IMR-90 (cell line): ENCODE measurements at regions not wholly inside any gene's neighbourhood (a gene's known extent, or its start where the extent isn't known, plus 50 kb on each side); places are given as distances from the start of the nearest gene placed in this dataset.
A peak's percentile ranks its signal among the peaks of the same experiment; 100 is the strongest.

ENCODE experiments used
- ATAC-seq: fragments of 200-7000 bp; cut with Tn5 transposase; 2 replicates; pipeline ENCODE4 v1.9.1; 2020; ENCODE audit warnings: low read depth, mild to moderate bottlenecking, moderate library complexity
- BruUV-seq: library from RNA; stranded (reverse); fragments of 400-500 nt; replicated peaks from 2 replicates; lab custom pipeline; 2021; lab: Mats Ljungman, UMichigan
- CTCF ChIA-PET: fragments of 300-600 bp; formaldehyde crosslinking; extraction: SDS; loops from one replicate; lab custom pipeline; 2021; ENCODE audit warnings: antibody characterized with exemption; lab: Yijun Ruan, JAX
- POLR2A ChIA-PET: fragments of 300-600 bp; sonication (Branson Sonifier 250); formaldehyde crosslinking; loops from one replicate; lab custom pipeline; 2022; ENCODE audit warnings: antibody characterized with exemption; ENCODE audit not compliant: unreplicated experiment; lab: Charles Lee
- DNase-seq: peaks from one replicate; pipeline ENCODE4 v3.0.0; 2013
- H2AFZ ChIP-seq: replicated peaks from 2 replicates; pipeline ENCODE3; 2013; ENCODE audit warnings: low read length, mild to moderate bottlenecking; ENCODE audit not compliant: poor library complexity
- H2AK5ac ChIP-seq: 2 replicates; pipeline ENCODE4 v1.6.1; 2013; ENCODE audit warnings: low read depth, low read length, inconsistent platforms
- H2AK9ac ChIP-seq: replicated peaks from 2 replicates; pipeline ENCODE3; 2013; ENCODE audit warnings: mild to moderate bottlenecking, low read depth, low read length, moderate library complexity; ENCODE audit not compliant: poor library complexity
- H2BK120ac ChIP-seq: 2 replicates; pipeline ENCODE4 v1.6.1; 2013; ENCODE audit warnings: low read depth, low read length, inconsistent platforms
- H2BK15ac ChIP-seq: 3 replicates; pipeline ENCODE4 v1.6.1; 2013; ENCODE audit warnings: low read depth, low read length, inconsistent platforms
- H2BK20ac ChIP-seq: 2 replicates; pipeline ENCODE4 v1.6.1; 2013; ENCODE audit warnings: low read depth, mild to moderate bottlenecking, inconsistent platforms, low read length, moderate library complexity
- H2BK5ac ChIP-seq: 2 replicates; pipeline ENCODE4 v1.6.1; 2013; ENCODE audit warnings: mild to moderate bottlenecking, low read depth, low read length, inconsistent platforms; ENCODE audit not compliant: poor library complexity, severe bottlenecking
- H3K14ac ChIP-seq: replicated peaks from 2 replicates; pipeline ENCODE4 v1.6.1; 2013; ENCODE audit warnings: low read depth, low read length, inconsistent platforms
- H3K18ac ChIP-seq: 2 replicates; pipeline ENCODE4 v1.6.1; 2013; ENCODE audit warnings: low read depth, low read length, control low read depth
- H3K23ac ChIP-seq: 2 replicates; pipeline ENCODE4 v1.6.1; 2013; ENCODE audit warnings: low read depth, low read length, inconsistent platforms
- H3K27ac ChIP-seq: 2 replicates; pipeline ENCODE4 v1.5.1; 2013; ENCODE audit warnings: mild to moderate bottlenecking, control low read depth, low read length; ENCODE audit not compliant: insufficient read depth
- H3K27me3 ChIP-seq: 2 replicates; pipeline ENCODE4 v1.6.1; 2013; ENCODE audit warnings: low read length; ENCODE audit not compliant: control insufficient read depth, insufficient read depth
- H3K36me3 ChIP-seq: 2 replicates; pipeline ENCODE4 v1.6.1; 2013; ENCODE audit warnings: low read length, mixed read lengths; ENCODE audit not compliant: control insufficient read depth, insufficient read depth
- H3K4ac ChIP-seq: 2 replicates; pipeline ENCODE4 v1.6.1; 2013; ENCODE audit warnings: low read depth, low read length, inconsistent platforms
- H3K4me1 ChIP-seq: 2 replicates; pipeline ENCODE4 v1.6.1; 2013; ENCODE audit warnings: low read length, mixed read lengths; ENCODE audit not compliant: control insufficient read depth, insufficient read depth
- H3K4me2 ChIP-seq: 2 replicates; pipeline ENCODE4 v1.6.1; 2013; ENCODE audit warnings: low read depth, mild to moderate bottlenecking, control low read depth, low read length, moderate library complexity
- H3K4me3 ChIP-seq: 2 replicates; pipeline ENCODE4 v1.5.1; 2013; ENCODE audit warnings: low read depth, mild to moderate bottlenecking, control low read depth, low read length, moderate library complexity; ENCODE audit not compliant: insufficient read depth
- H3K56ac ChIP-seq: 2 replicates; pipeline ENCODE4 v1.6.1; 2013; ENCODE audit warnings: low read length, inconsistent platforms; ENCODE audit not compliant: insufficient read depth; ENCODE audit errors: extremely low read depth
- H3K79me1 ChIP-seq, 2 experiments: 2 replicates each; pipeline ENCODE4 v1.6.1; 2013; ENCODE audit warnings: low read length in 2 of 2, inconsistent platforms in 1 of 2, low read depth in 1 of 2
- H3K9ac ChIP-seq: 2 replicates; pipeline ENCODE4 v1.6.1; 2013; ENCODE audit warnings: low read depth, low read length, control low read depth
- H3K9me1 ChIP-seq: 2 replicates; pipeline ENCODE4 v1.6.1; 2013; ENCODE audit warnings: low read length, inconsistent platforms; ENCODE audit not compliant: insufficient read depth
- H3K9me3 ChIP-seq: 2 replicates; pipeline ENCODE4 v1.6.1; 2013; ENCODE audit warnings: low read length; ENCODE audit not compliant: control insufficient read depth, insufficient read depth
- H4K20me1 ChIP-seq: 2 replicates; pipeline ENCODE4 v1.6.1; 2013; ENCODE audit warnings: low read length, inconsistent platforms; ENCODE audit not compliant: insufficient read depth
- H4K5ac ChIP-seq: 2 replicates; pipeline ENCODE4 v1.6.1; 2013; ENCODE audit warnings: mild to moderate bottlenecking, low read depth, low read length, control low read depth
- H4K8ac ChIP-seq, 2 experiments: 2 replicates each; pipeline ENCODE4 v1.6.1; 2013; ENCODE audit warnings: low read depth in 2 of 2, low read length in 2 of 2, control low read depth in 1 of 2, inconsistent platforms in 1 of 2
- H4K91ac ChIP-seq: 2 replicates; pipeline ENCODE4 v1.6.1; 2013; ENCODE audit warnings: low read depth, low read length, inconsistent platforms; ENCODE audit not compliant: insufficient read depth
- BHLHE40 ChIP-seq: fragments of 150-350 bp; IDR thresholded peaks from 2 replicates; pipeline ENCODE4 v1.6.1; 2016; ENCODE audit warnings: mild to moderate bottlenecking, low read depth, low read length
- WGBS, 2 experiments: methylation state at CpG; one replicate each; pipeline versions ENCODE4 v1.1.5 to v1.1.7; 2013; ENCODE audit warnings: missing lambda C conversion rate in 2 of 2; ENCODE audit not compliant: insufficient read length in 1 of 2; ENCODE audit errors: extremely low coverage in 2 of 2; 5-methylcytosine and 5-hydroxymethylcytosine counted together
- dilution Hi-C: fragments of 300-500 bp; cut with HindIII; formaldehyde crosslinking; loops from one replicate; pipeline ENCODE4 v1.14.3; 2018; ENCODE audit warnings: low sequenced_read_pairs; ENCODE audit not compliant: unreplicated experiment
- in situ Hi-C: fragments of 300-500 bp; cut with MboI; formaldehyde crosslinking; loops from 3 replicates; pipeline ENCODE4 v1.14.3; 2019; ENCODE audit warnings: low sequenced_read_pairs, inconsistent platforms, mixed read lengths
- intact Hi-C: fragments of 100-400 bp; cut with micrococcal nuclease; formaldehyde crosslinking; loops from 2 replicates; pipeline ENCODE4 v1.10.0; 2022
- TF ChIP-seq, protein P1 (sequence below): fragments of 150-350 bp; IDR thresholded peaks from 2 replicates; pipeline ENCODE4 v1.6.1; 2017; ENCODE audit warnings: mild to moderate bottlenecking, antibody characterized with exemption, low read length, low read depth

DNA sequence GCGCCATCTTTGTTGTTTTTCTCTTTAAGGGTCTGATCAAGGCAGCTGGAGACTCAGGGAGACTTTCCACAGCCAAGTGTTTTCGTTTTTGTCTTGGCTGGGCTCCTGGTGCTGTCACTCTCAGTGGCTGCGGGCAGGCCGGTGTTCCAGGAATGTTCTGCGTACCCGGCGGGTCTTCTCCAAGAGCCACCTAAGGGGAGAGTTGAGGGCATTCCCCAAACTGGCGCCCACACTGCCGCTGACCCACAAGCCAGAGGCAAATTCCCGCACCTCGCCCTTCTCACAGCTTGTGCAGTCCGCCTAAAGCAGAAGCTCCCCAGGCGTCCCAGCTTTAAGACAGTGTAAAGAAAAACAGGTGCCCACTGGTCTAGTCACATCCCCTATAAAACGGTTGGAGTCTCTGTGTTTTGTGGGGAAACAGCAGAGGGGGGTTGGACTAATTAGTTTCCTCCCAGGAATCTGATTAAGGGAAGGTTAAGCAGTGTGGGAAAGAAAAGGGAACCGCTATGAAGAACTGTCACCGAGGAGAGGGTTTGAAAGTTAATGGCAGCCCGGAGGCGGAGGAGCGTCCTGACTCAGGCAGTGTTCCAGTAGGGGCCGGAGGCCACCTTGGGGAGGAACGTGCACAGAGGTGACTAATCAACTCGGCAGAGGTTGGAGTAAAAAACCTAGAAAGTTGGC is 224.5 kb downstream of the SLC4A3 start:
- dilution Hi-C loops (no loop called here), in situ Hi-C loops (no loop called here)
- 22% methylated on average over 9 of the region's 22 CpGs; no CpG with 5 or more reads in 1 of the 2 experiments for WGBS, 2 experiments

More for the DNA sequence above, 224.5 kb downstream of the SLC4A3 start:
- Histone ChIP-seq H3K56ac (no peak overlapping the region), H4K91ac (no peak overlapping the region), H2AFZ (peak overlapping the region; percentile 76), H3K4me2 (peak overlapping the region; percentile 59), H3K9ac (no peak overlapping the region), H3K79me1 (no peaks in the 10 kb centered on the region), H3K14ac (no peak overlapping the region), H4K5ac (no peak overlapping the region; the same call in 1 of the 2 replicates), H3K23ac (no peak overlapping the region), H3K4me1 (peaks cover 4% of the 10 kb centered on the region; the same call in 1 of the 2 replicates), H4K20me1 (no peaks in the 10 kb centered on the region), H4K8ac (no peak overlapping the region), H3K4me3 (peak overlapping the region; percentile 23; the same call in 1 of the 2 replicates), H2BK20ac (no peak overlapping the region), H3K36me3 (no peaks in the 10 kb centered on the region), H3K9me1 (no peaks in the 10 kb centered on the region), H3K4ac (no peak overlapping the region), H2BK5ac (no peak overlapping the region), H2BK15ac (no peak overlapping the region), H2AK9ac (peak overlapping the region; percentile 32), H3K27ac (no peak overlapping the region), H3K18ac (no peak overlapping the region), H3K27me3 (peaks cover 23% of the 10 kb centered on the region), H2BK120ac (no peak overlapping the region), H3K9me3 (no peaks in the 10 kb centered on the region), H2AK5ac (no peak overlapping the region)
- DNase-seq (peak; percentile 23), ATAC-seq (peak; percentile 54)
- POLR2A ChIA-PET = no interaction called here
- TF ChIP-seq, protein P1, sequence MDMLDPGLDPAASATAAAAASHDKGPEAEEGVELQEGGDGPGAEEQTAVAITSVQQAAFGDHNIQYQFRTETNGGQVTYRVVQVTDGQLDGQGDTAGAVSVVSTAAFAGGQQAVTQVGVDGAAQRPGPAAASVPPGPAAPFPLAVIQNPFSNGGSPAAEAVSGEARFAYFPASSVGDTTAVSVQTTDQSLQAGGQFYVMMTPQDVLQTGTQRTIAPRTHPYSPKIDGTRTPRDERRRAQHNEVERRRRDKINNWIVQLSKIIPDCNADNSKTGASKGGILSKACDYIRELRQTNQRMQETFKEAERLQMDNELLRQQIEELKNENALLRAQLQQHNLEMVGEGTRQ = no peak
- peak; percentile 78 for TF ChIP-seq BHLHE40
- intact Hi-C loops = no loop called here
- no TSS peak for BruUV-seq
- CTCF ChIA-PET = interaction anchor here (0.9 kb wide), 1 partner anchor 26 kb away, joined by 3 read pairs; no protein-coding TSS in a partner anchor
